HG03575 (cell line): ENCODE measurements at regions not wholly inside any gene's neighbourhood (a gene's known extent, or its start where the extent isn't known, plus 50 kb on each side); places are given as distances from the start of the nearest gene placed in this dataset.
"Not testable (repeated sequence)": the region's sequence is repeated elsewhere in the genome, so short reads cannot be mapped to it uniquely, and the experiment has no call there.

Experiments used
- ATAC-seq: cut with Tn5 transposase; IDR thresholded peaks from one replicate; pipeline ENCODE4 v1.9.1; 2021; ENCODE audit not compliant: unreplicated experiment, insufficient number of reproducible peaks, low FRiP score; ENCODE audit errors: extremely low read depth

DNA sequence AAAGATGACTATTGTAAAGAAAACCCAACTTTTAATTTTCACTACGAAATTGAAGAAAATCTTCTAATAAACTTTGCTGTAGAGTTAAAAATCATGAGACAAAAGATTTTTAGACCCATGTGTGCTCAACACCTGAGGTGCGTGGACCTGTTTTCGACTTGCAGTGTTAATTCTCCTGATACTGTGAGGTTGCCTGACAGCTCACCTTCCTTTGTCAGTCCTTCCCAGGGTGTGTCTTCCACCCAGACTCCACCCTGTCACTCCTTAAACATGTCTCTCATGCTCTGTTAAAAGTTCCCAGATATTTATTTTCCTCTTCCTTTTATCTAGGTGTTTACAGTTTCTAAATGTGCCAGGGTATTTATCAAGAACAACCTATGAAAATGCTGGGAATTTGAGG, 151.3 kb upstream of the NT5E start:
- no peak for ATAC-seq

DNA sequence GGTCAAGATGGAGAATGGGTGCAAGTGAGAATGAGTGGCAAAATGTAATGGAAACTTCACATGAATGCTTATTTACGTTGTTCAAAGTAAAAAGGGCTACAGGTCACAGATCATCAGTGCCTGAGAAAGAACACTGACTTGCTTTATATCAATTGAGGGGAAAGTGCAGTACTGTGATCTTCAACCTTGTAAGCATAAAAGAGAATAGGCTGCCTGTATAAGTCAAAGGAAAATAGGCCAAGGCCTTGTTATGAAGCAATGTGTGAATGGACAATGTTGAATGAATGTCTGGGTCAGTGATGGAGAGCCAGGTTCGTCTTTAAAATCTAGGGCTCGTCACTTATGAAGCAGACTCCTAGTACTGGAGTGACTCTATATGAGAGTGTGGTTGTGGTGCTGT, 158.6 kb upstream of the NT5E start:
- no peak for ATAC-seq

DNA sequence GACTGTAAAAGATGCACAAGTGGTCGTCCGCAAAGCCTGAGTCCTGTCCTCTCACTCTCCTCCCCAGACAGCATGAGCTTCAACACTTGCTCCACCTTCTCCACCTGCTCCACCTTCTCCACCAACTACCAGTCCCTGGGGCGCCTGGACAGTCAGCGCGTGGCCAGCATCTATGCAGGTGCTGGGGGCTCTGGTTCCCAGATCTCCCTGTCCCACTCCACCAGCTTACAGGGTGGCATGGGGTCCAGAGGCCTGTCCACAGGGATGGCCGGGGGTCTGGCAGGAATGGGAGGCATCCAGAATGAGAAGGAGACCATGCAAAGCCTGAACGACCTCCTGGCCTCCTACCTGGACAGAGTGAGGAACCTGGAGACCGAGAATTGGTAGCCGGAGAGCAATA, 162.2 kb upstream of the NT5E start:
- no peak for ATAC-seq

DNA sequence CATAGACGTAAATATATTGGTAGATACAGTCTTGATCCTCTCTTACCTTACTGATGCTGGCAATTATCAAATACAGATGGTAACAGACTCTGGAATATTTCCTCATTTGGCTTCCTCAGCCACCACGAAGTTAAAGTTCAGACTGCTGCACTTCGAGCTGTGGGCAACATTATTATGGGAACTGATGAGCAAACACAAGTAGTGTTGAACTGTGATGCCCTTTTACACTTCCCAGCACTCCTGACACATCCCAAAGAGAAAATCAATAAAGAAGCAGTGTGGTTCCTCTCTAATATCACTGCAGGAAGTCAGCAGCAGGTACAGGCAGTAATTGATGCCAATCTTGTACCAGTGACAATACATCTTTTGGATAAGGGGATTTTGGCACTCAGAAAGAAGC, 162.7 kb upstream of the NT5E start:
- ATAC-seq = no peak

DNA sequence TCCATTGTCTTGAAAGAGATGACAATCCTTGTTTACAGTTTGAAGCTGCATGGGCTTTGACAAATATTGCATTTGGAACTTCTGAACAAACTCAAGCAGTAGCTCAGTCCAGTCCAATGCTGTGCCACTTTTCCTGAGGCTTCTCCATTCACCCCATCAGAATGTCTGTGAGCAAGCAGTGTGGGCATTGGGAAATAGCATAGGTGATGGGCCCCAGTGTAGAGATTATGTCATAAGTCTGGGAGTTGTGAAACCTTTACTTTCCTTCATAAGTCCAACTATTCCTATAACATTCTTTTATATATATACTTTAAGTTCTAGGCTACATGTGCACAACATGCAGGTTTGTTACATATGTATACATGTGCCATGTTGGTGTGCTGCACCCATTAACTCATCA, 163.4 kb upstream of the NT5E start:
- not testable (repeated sequence) for ATAC-seq

DNA sequence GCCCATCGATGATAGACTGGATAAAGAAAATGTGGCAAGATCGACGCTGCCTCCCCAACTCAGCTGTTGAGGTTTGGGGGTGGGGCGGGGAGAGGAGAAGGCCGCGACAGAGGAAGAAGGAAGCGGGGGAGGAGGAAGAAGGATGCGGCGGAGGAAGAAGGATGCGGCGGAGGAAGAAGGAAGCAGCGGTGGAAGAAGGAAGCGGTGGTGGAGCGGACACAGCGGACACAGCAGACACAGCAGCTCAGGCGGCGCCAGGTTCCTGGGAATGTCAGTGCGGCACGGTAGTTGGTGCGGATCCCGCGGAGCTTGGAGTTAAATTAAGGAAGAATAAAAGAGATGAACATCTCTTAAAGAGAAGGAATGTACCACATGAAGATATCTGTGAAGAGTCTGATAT, 163.9 kb upstream of the NT5E start:
- ATAC-seq = no peak

DNA sequence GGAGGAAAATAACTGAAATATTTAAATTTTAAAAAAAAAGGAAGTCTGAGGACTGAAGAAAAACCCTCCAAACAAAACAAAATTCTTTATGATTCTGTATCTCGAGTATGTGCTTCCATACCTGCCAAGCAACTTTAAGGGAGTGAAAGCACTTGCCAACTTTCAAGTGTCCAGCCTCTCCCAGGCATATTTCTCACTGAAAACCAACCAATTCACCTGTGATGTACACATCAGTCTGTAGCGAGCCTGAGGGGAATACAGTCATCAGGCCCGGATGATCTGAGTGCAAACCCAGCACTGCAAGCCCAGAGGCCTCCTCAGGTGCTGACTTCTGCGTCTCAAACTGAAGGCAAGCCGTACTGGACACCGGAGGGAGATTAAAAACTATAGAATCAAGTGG, 164.8 kb upstream of the NT5E start:
- no peak for ATAC-seq

DNA sequence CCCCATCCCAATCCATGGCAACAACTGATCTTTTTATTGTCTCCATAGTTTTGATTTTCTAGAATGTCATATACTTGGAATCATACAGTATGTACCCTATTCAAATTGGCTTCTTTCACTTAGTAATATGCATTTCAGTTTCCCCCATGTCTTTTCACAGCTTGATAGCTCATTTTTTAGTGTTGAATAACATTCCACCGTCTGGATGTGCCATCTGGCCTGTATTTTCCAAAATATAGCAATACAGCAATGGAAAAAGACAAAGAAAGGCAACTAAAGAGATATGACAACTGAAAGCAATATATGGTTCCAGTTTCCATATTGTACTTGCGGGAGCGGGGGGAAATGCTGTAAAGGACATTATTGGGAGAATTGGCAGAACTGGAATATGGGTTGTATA, 166.4 kb upstream of the NT5E start:
- ATAC-seq = no peak

DNA sequence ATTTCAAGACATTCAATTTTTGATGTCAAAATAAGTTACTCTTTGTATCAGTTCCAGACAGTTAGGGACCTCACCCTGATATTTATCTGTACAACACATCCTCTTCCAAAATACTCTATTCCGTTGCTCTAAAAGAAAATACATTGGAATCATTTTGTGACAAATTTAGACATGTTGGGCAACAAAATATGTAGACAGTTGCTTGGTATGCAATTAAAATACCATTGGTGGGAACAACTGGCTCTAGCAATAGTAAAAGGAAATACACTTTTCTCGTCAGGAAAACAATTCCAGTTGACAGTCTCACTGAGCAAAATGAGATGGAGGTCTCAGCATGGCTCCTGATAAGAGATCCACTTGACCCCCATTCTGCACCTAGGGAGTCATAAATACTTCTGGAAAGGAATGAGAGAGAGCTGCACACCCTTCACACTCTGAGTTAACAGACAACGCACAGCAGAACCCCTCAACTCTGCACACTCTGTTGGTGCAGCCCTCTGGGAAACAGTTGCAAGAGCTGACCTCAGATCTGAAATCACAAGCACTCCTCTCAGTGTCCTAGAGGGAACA, 171.3 kb upstream of the NT5E start:
- ATAC-seq = no peak

DNA sequence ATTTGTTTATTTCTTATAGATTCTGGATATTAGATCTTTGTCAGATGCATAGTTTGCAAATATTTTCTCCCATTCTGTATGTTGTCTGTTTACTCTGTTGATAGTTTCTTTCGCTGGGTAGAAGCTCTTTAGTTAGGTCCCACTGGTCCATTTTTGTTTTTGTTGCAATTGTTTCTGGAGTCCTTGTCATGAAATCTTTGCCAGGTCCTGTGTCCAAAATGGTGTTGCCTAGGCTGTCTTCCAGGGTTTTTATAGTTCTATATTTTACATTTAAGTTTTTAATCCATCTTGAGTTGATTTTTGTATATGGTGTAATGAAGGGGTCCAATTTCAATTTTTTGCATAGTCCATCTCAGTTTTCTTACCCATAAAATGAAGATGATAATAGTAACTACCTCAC, 173.9 kb upstream of the NT5E start:
- not testable (repeated sequence) for ATAC-seq

DNA sequence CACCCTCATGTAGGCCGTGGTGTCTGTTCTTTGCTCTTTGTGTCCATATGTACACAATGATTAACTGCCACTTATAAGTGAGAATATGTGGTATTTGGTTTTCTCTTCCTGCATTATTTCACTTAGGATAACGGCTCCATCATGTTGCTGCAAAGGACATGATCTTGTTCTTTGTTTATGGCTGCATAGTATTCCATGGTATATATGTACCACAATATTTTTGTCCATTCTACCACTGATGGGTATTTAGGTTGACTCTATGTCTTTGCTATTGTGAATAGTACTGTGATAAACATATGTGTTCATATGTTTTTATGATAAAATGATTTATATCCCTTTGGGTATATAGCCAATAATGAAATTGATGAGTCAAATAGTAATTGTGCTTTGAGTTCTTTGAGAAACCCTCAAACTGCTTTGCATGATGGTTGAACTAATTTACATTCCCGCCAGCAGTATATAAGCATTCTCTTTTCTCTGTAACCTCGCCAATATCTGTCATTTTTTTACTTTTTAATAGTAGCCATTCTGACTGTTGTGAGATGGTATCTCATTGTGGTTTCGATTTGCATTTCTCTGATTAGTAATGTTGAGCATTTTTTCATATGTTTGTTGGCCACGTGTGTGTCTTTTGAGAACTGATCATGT, 174.4 kb upstream of the NT5E start:
- no peak for ATAC-seq

DNA sequence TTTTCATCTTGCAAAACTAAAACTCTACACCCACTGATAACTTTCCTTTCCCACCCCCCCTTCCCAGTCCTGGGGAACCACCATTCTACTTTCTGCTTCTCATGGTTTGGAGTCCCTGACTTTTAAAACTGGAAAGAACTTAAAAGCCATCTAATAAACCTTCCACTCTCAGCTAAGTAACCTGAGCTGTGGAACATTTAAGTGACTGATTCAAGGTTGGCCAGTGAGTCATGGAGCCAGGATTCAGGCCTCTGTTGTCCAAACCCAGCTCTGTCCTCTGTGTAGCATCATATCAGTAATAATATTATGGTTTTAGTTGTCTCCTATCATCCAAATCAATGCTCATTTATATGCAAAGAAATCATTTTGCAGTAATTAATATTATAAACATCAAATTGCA, 176.0 kb upstream of the NT5E start:
- ATAC-seq = no peak

DNA sequence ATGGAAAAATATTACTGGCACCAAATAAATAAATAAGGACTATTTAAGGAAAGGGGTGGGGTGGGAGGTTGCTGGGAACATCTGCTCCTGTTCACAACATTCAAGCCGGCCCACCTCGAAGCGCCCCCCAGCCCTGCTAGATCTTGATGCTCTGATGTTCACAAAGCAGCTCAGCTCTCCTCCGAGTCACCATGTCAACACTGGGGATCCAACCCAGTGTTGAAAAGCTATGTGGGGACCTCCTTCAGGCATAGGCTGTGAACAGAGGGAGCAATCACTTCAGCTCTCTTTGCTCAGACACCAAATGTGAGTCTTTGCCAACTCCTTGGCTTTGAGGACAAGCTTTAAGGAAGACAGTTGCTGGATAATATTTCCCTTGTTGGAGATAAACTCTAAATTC, 176.8 kb upstream of the NT5E start:
- no peak for ATAC-seq

DNA sequence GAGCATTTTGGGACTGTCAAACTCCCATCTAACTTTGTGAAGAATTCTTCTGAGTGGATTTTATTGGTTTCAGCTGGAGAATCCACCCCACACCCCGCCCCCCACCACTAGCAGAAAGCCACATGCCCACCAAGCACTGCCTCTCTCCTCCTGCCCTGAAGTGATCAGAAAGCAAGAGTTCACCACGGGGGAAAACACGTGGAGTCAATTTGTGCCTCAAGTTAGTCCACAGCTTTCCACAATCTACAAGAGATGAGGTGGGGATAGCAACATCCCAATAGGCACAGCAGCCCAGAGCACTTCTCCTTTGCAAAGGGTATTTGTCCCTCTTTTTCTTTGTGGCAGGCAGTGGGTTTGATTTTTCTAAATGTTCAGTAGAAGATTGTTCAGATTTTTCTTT, 177.3 kb upstream of the NT5E start:
- ATAC-seq = no peak

DNA sequence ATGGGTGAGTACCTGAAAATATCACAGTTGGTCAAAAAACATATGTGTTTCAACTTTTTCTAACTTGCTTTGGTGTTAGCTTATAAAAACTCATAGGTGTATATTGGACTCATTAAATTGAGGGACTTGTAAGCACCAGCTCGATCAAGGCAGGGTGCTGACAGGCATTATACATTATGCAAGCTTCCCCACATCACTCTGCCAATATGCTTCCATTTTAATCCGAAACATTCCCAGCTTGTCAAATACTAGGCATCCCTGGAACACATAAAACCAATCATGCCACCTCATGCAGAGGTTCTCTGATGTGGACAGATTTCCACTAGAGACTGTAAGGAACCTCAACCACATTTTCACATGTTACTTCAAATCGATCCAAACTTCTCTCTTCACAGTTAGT, 187.3 kb upstream of the NT5E start:
- no peak for ATAC-seq

DNA sequence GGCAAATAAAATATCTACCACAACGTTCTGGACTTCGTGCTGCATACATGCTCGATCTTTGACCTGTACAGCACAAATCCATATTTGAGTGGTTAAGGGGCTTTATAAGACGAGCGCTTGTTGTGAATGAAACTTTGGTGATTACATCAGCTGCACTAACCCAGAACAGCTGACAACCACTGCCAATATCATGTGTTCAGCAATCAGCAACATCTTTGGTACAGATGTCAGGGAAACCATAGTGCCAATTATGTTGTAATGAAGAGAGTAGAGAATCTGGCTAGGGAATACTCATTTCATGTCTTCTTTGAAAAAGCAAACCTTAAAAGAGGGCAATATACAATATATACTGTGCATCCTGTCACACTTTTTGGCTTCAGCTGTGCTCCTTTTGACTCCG, 188.6 kb upstream of the NT5E start:
- ATAC-seq = no peak

DNA sequence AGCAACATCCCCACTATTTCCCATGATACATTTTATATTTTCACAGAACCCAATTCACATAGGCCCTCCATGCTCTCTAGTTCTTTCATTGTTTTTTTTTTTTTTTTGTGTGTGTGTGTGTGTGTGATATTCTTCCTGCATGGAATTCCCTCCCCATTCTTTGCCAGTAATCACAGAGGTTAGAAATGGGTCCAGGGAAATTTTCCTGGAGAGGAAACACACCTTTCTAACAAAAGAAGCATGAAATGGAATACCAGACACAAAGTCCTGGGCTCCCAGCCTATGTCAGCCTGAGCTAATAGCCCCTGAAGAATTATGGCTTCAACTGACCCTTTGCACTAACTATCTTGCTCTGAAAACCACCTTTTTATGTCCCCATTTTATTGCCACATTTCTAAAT, 194.2 kb upstream of the NT5E start:
- ATAC-seq = no peak

DNA sequence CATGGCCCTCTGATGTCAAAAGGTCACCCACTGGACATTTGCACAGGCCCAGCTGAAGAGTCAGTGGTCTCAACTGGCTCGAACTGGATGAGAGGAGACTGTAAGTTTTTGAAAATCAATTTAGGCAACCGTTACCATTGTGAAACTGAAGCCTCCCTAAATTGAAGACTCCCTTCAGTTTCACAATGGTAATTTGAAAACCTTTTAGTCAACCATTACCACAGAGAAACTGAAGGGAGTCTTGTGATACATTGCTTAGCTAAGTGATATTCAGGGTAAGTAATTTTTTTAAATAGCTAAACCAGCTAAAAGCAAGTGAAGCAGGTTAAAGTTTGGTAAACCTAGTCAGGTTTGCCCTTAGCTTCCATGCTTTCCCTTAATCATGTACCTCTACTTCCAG, 197.3 kb upstream of the NT5E start:
- no peak for ATAC-seq

DNA sequence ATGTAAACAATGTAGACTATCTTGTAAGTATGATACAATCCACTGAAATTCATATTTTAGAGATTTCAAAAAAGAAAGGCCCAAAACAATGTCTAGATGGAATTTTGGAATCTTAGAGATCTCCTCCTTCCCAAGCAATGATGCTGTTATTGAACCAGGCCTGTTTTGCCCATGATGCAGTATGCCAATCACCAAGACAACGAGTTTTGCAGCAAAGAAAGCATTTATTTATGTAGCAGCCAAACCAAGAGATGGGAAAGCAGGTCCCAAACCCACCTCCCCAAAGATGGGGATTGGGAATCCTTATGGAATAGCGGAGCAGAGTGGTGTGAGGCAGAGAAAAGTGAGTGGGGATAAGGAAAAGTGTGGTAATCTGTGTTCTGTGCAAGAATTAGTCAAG, 197.8 kb upstream of the NT5E start:
- no peak for ATAC-seq

DNA sequence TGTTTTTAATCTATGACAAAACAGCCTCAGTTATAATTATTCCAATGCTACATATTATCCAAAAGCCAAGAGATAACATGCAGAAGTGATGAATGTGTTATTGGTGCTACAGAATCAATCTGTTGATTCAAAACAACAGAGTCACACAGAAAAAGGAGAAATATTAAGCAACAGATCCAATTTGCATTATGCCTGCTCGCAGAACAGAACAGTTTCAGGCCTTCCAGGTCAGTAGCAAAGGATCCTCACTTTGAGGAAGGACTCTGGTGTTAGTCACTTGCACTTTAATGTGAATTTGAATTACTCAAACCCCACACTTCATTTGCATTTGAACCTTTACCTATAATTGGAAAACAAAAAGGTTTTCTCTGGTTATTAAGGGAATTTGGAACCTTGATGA, 198.6 kb upstream of the NT5E start:
- no peak for ATAC-seq

DNA sequence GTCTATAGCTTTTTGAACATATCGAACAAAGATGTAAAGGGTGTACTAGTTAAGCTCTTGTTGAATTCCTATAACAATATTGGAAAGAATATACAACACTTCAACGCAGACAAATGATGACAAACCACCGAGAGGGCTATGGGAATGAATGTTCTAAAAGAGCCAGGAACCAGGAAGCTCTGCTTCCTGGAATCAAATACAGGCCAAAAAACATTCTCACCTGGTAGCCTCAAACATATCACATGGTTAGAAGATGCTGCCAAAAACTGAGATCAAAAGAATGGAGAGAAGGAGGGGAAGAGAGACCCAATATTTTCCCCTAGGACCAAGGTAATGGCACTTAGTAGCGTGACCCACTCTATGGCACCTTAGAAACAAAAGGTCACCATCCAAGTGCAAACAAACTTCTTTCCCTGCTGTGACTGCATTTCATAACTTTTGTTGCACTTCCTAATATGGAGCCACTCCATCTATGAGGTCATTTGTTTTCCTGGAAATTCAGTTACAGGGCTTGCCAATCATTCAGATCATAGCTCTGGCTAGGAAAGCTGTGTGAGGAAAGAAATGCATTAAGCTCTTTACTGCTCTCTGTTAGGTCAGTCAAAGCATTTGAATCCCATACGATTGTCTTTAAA, 199.2 kb upstream of the NT5E start:
- ATAC-seq = no peak
